ENCODE measurements at regions not wholly inside any gene's neighbourhood (a gene's known extent, or its start where the extent isn't known, plus 50 kb on each side); places are given as distances from the start of the nearest gene placed in this dataset.

- Histone ChIP-seq H2AFZ (ENCODE audit: low read length) (no peak overlapping the region), H3K4me2 (ENCODE audit: insufficient read depth, low read length) (no peak overlapping the region), H4K20me1 (ENCODE audit: insufficient read depth, low read length) (no peaks in the 10 kb centered on the region), H3K9me3 (ENCODE audit: low read depth, low read length) (peaks cover 2% of the 10 kb centered on the region), H3K79me2 (ENCODE audit: insufficient read depth, low read length) (no peaks in the 10 kb centered on the region), H3K4me1 (ENCODE audit: insufficient read depth, low read length) (no peaks in the 10 kb centered on the region), H3K4me3 (ENCODE audit: insufficient read depth, low read length) (no peak overlapping the region), H3K27me3 (ENCODE audit: insufficient read depth, low read length) (no peaks in the 10 kb centered on the region), H3K27ac (ENCODE audit: low read depth, low read length) (no peak overlapping the region), H3K36me3 (ENCODE audit: insufficient read depth, low read length) (no peaks in the 10 kb centered on the region)
- DNase-seq (ENCODE audit: insufficient read length, low spot score, missing footprints) = no peak
- no peak for TF ChIP-seq CTCF (IDR thresholded peaks at IDR 0.05; ENCODE audit: extremely low read depth, low read depth, low read length)
These were observed 167.3 kb upstream of the SSTR1 start for GRCh38 chr14:38040411-38040810.

DNA sequence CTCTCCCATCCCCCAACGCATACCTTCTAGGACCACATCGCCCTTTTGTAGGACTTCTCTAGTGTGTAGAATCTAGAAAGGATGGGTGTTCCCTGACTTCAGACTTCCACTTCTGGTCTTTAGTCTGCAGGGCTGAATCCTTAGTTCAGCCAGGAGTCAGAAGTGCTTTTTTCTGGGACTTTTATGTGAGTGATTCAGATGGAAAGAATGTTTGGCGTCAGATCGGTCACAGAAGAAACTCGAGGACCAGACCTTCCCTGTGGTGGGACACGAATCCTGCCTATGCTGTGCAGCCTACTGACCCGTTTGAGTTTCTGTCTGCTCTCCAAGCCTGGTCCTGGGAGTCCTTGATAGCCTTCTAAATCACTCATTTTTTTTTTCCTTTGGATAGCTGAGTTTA lies 165.4 kb upstream of the SSTR1 start:
- no peak for DNase-seq (ENCODE audit: insufficient read length, low spot score, missing footprints)
- Histone ChIP-seq H3K4me3 (ENCODE audit: insufficient read depth, low read length) (no peak overlapping the region), H3K36me3 (ENCODE audit: insufficient read depth, low read length) (no peaks in the 10 kb centered on the region), H3K4me2 (ENCODE audit: insufficient read depth, low read length) (no peak overlapping the region), H3K9me3 (ENCODE audit: low read depth, low read length) (no peaks in the 10 kb centered on the region), H4K20me1 (ENCODE audit: insufficient read depth, low read length) (no peaks in the 10 kb centered on the region), H3K4me1 (ENCODE audit: insufficient read depth, low read length) (no peaks in the 10 kb centered on the region), H3K27me3 (ENCODE audit: insufficient read depth, low read length) (no peaks in the 10 kb centered on the region), H3K27ac (ENCODE audit: low read depth, low read length) (no peak overlapping the region), H2AFZ (ENCODE audit: low read length) (no peak overlapping the region), H3K79me2 (ENCODE audit: insufficient read depth, low read length) (no peaks in the 10 kb centered on the region)
- no peak for TF ChIP-seq CTCF (IDR thresholded peaks at IDR 0.05; ENCODE audit: extremely low read depth, low read depth, low read length)

DNA sequence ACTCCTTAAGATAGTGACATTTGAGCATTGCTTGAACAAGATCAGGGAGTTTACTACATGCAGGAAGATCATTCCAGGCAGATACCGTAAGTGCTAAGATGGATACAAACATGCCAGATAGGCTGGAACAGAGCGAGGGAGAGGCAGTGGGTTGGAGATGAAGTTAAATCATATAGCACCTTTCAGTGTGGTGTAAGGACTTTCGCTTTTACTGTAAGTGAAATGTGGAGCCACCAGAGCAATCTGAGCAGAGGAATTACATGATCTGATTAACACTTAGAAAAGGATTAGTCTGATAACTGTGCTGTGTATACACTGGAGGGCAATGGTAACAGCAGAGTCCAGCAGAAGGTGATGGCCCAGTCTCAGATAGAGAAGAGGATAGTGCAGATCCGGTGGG lies 163.0 kb upstream of the SSTR1 start:
- Histone ChIP-seq H3K9me3 (ENCODE audit: low read depth, low read length) (no peaks in the 10 kb centered on the region), H3K4me1 (ENCODE audit: insufficient read depth, low read length) (no peaks in the 10 kb centered on the region), H3K79me2 (ENCODE audit: insufficient read depth, low read length) (no peaks in the 10 kb centered on the region), H3K27me3 (ENCODE audit: insufficient read depth, low read length) (no peaks in the 10 kb centered on the region), H3K27ac (ENCODE audit: low read depth, low read length) (no peak overlapping the region), H3K4me2 (ENCODE audit: insufficient read depth, low read length) (no peak overlapping the region), H4K20me1 (ENCODE audit: insufficient read depth, low read length) (no peaks in the 10 kb centered on the region), H2AFZ (ENCODE audit: low read length) (no peak overlapping the region), H3K36me3 (ENCODE audit: insufficient read depth, low read length) (no peaks in the 10 kb centered on the region), H3K4me3 (ENCODE audit: insufficient read depth, low read length) (no peak overlapping the region)
- no peak for DNase-seq (ENCODE audit: insufficient read length, low spot score, missing footprints)
- no peak for TF ChIP-seq CTCF (IDR thresholded peaks at IDR 0.05; ENCODE audit: extremely low read depth, low read depth, low read length)

DNA sequence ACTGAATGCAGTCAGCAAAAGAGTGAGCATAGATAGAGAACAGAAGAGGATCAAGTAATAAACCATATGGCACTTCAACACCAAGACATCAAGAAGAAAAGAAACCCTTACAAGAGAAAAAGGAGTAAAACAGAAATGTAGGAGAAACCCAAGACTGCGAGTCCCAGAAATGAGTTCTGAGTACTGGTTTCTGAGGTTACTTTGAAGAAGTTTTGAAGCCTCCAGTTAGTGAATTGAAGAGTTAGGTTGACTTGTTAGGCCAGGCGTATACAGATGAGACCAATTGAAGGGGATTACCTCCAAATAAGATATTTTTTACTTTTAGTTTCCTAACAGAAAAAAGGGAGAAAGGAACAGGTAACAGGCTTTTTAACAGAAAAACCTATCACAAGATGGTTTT lies 162.2 kb upstream of the SSTR1 start:
- H3K27ac ChIP-seq (ENCODE audit: low read depth, low read length) = no peak overlapping the region
- H3K4me3 ChIP-seq (ENCODE audit: insufficient read depth, low read length) = no peak overlapping the region
- H2AFZ ChIP-seq (ENCODE audit: low read length) = no peak overlapping the region
- no peaks in the 10 kb centered on the region for H3K27me3 ChIP-seq (ENCODE audit: insufficient read depth, low read length)
- no peaks in the 10 kb centered on the region for H3K4me1 ChIP-seq (ENCODE audit: insufficient read depth, low read length)
- no peak for TF ChIP-seq CTCF (IDR thresholded peaks at IDR 0.05; ENCODE audit: extremely low read depth, low read depth, low read length)
- H3K36me3 ChIP-seq (ENCODE audit: insufficient read depth, low read length) = no peaks in the 10 kb centered on the region
- H3K4me2 ChIP-seq (ENCODE audit: insufficient read depth, low read length) = no peak overlapping the region
- no peak for DNase-seq (ENCODE audit: insufficient read length, low spot score, missing footprints)
- no peaks in the 10 kb centered on the region for H3K79me2 ChIP-seq (ENCODE audit: insufficient read depth, low read length)
- no peaks in the 10 kb centered on the region for H4K20me1 ChIP-seq (ENCODE audit: insufficient read depth, low read length)
- no peaks in the 10 kb centered on the region for H3K9me3 ChIP-seq (ENCODE audit: low read depth, low read length)
